ENCODE measurements at regions not wholly inside any gene's neighbourhood (a gene's known extent, or its start where the extent isn't known, plus 50 kb on each side); places are given as distances from the start of the nearest gene placed in this dataset.

GRCh38 chr9:99678566-99678965 lies 143.1 kb upstream of the NR4A3 start:
- FAIRE-seq, result no peak

More at GRCh38 chr9:99678566-99678965, 143.1 kb upstream of the NR4A3 start:
- H2BK15ac ChIP-seq (ENCODE audit: low read length), result no peak overlapping the region
- H3K79me2 ChIP-seq (ENCODE audit: control insufficient read depth in 1 of 2, insufficient read depth in 2 of 2, low read length in 2 of 2), result no peaks in the 10 kb centered on the region
- no peak overlapping the region for H3K4ac ChIP-seq (replicated peaks; ENCODE audit: insufficient read length, low read depth, low read length)
- no peak overlapping the region for H3K4me3 ChIP-seq (ENCODE audit: extremely low read depth in 1 of 4, insufficient read depth in 2 of 4, low read depth in 3 of 4, low read length in 4 of 4)
- H3K4me1 ChIP-seq (replicated peaks in 1 of 4; ENCODE audit: control insufficient read depth in 3 of 4, insufficient read depth in 4 of 4, low read length in 3 of 4), result no peaks in the 10 kb centered on the region
- no peaks in the 10 kb centered on the region for H3K23me2 ChIP-seq (ENCODE audit: low read depth, low read length)
- H3K9ac ChIP-seq (replicated peaks in 1 of 4; ENCODE audit: extremely low read depth in 1 of 4, low read depth in 3 of 4, low read length in 3 of 4), result no peak overlapping the region
- no peak overlapping the region for H2AFZ ChIP-seq (ENCODE audit: low read length)
- DNase-seq (ENCODE audit: low read depth in 1 of 2, low spot score in 2 of 2), result no peak
- H2BK12ac ChIP-seq (ENCODE audit: low read depth, low read length), result no peak overlapping the region
- H2BK5ac ChIP-seq (ENCODE audit: low read depth, low read length), result no peak overlapping the region
- no peak overlapping the region for H4K8ac ChIP-seq (ENCODE audit: extremely low read depth, insufficient read depth, low read length)
- POLR2A ChIA-PET (ENCODE audit: partially characterized antibody), result no interaction called here
- H3K79me1 ChIP-seq (ENCODE audit: low read depth, low read length), result no peaks in the 10 kb centered on the region
- no peak for TF ChIP-seq TEAD4 (IDR thresholded peaks at IDR 0.05; ENCODE audit: low read depth, low read length)
- H2AK5ac ChIP-seq (ENCODE audit: low read depth, low read length), result 0 out of 2 replicates have a peak overlapping the region, but pooled peaks have one; percentile 39
- H2BK120ac ChIP-seq (replicated peaks; ENCODE audit: low read depth, low read length), result no peak overlapping the region
- H3K14ac ChIP-seq (ENCODE audit: insufficient read length), result no peak overlapping the region
- H4K20me1 ChIP-seq (replicated peaks in 1 of 2; ENCODE audit: control insufficient read depth in 1 of 2, insufficient read depth in 2 of 2, low read length in 2 of 2), result no peaks in the 10 kb centered on the region
- peaks cover 0 to 28% of the 10 kb centered on the region in 2 experiments for H3K9me3 ChIP-seq (ENCODE audit: insufficient read depth in 2 of 2, low read depth in 1 of 2, low read length in 1 of 2)
- H3K4me2 ChIP-seq (ENCODE audit: insufficient read depth in 1 of 2, low read depth in 2 of 2, low read length in 2 of 2), result no peak overlapping the region
- H3K27me3 ChIP-seq (replicated peaks in 1 of 4; ENCODE audit: control insufficient read depth in 3 of 4, extremely low read depth in 1 of 4, insufficient read depth in 3 of 4, low read length in 3 of 4), result no peaks in the 10 kb centered on the region
- no peak overlapping the region for H3K27ac ChIP-seq (ENCODE audit: low read depth, low read length)
- CTCF ChIA-PET (ENCODE audit: partially characterized antibody), result interaction anchor here (0.8 to 1.1 kb wide), 4 partner anchors 12 to 493 kb away, joined by 3 to 4 read pairs (median 3); no protein-coding TSS in a partner anchor
- no peaks in the 10 kb centered on the region for H3K36me3 ChIP-seq (ENCODE audit: control insufficient read depth in 2 of 4, insufficient read depth in 4 of 4, low read length in 3 of 4)
- no peak overlapping the region for H3K18ac ChIP-seq (ENCODE audit: extremely low read depth, low read length)
- no peak overlapping the region for H4K91ac ChIP-seq (replicated peaks; ENCODE audit: insufficient read length, low read length)
- H3K23ac ChIP-seq (ENCODE audit: insufficient read length), result no peak overlapping the region
- no peak overlapping the region for H3K56ac ChIP-seq (replicated peaks; ENCODE audit: insufficient read length, low read depth, low read length)
- H4K5ac ChIP-seq (ENCODE audit: insufficient read length, low read depth, low read length), result no peak overlapping the region
- H2BK20ac ChIP-seq (ENCODE audit: low read length), result no peak overlapping the region
